ENCODE measurements at regions not wholly inside any gene's neighbourhood (a gene's known extent, or its start where the extent isn't known, plus 50 kb on each side); places are given as distances from the start of the nearest gene placed in this dataset.

DNA sequence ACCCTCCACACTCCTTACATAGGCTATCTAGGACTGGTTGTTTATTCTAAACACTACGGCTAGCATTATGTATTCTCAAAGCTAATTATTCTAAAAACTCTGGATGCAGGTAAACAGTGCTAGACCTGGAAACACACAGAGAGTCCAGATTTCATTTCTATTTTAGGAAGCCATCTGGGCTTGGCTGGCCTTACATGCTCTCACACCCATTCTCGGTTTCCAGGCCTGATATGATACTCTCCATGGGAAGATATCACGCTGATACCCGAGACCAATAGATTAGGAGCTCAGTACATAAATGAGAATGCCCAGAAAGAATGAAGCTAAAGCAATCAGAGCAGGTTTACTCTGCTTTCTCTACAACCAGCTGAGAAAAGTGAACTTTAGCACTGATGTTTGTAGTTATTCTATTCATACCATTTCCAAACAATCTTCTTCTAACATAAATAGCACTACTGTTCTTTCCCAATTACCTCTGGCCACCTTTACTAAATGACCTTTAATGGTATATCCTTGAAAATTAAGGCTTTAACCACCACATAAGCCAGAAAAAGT is 973.3 kb downstream of the PCDH18 start:
- no peak for DNase-seq

DNA sequence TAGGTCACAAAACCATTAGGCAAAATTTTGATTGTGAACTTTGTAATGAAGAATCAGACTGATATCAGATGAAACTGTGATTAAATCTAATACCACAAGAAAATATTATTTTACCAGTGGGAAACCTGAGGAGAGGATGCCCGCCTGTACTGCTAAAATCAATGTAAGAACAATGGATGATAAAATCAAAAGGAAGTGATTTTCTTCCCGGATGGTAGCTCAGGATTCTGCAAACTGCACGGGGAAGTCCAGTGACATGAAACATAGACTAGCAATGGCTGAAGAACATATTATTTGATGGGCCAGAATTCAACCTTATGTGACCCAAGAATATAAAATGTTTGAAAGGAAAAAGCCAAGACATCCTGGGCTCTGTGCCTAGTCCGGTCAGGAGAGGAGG is 974.9 kb downstream of the PCDH18 start:
- no peak for DNase-seq

GRCh38 chr4:136554033-136554432 is 978.3 kb downstream of the PCDH18 start:
- DNase-seq = no peak

GRCh38 chr4:136551753-136552152 is 980.5 kb downstream of the PCDH18 start:
- DNase-seq = no peak

DNA sequence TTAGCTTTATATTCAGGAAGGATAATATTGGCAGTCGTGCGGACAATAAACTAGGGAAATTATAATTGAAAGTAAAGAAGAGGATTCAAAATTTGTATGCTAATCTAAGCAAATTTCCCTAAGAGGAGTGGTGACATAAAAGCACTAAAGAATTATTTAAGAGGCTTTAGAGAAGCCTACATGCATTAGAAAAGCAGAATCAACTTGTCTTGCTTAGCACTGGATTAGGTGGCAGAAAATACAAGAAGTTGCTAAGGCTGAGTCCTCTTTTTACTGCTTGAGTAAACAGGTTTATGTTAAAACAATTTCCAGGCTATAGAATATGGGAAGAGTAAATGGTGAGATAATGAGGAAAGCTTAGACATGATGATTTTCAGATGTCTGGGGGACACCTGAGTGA is 991.5 kb downstream of the PCDH18 start:
- no peak for DNase-seq

GRCh38 chr4:136528131-136528530 is 1004.2 kb downstream of the PCDH18 start:
- no peak for DNase-seq

GRCh38 chr4:136526517-136526916 is 1005.8 kb downstream of the PCDH18 start:
- DNase-seq = no peak

- no peak for DNase-seq
These were observed 1008.3 kb downstream of the PCDH18 start for GRCh38 chr4:136524039-136524438.

- DNase-seq = no peak
These were observed 1015.9 kb downstream of the PCDH18 start for GRCh38 chr4:136516371-136516770.

DNA sequence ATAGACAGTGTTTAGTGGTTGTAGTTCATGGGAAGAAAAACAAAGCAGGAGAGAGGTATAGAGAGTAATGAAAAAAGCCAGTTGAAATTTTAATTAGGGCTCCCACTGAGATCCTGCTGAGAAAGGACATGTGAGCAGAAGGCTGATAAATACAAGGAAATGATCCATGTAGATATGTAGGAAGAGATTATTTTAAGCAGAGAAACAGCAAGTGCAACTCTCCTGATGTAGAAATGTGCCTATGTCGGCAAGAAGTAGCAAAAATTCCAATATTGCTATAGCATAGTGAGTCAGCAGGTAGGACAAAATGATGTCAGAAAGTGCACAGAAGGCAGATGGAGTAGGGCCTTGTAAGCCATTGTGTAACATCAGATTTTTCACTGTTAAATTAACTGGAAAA is 1027.3 kb downstream of the PCDH18 start:
- no peak for DNase-seq

DNA sequence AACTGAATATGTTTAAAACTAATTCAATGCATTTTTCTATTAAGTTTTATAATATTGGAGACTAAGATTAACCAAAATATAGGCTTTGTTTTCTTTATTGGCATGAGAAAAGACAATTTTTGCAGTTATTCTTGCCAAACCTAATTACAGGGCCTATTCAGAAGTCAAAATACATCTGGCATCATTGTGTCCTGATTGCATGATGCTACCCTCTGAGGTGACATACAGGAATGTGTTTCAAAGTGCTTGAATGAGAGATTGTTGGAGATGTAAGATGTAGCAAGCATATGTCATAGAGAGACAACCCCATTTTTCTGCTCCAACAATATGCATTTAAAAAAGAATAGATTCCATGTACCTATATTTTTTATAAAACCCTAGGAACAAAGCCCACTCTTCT is 1036.4 kb downstream of the PCDH18 start:
- no peak for DNase-seq

- DNase-seq = peak in 13 of 58 donors; percentile 1 to 18 (median 2)
These were observed 1037.2 kb downstream of the PCDH18 start for GRCh38 chr4:136495076-136495475.

DNA sequence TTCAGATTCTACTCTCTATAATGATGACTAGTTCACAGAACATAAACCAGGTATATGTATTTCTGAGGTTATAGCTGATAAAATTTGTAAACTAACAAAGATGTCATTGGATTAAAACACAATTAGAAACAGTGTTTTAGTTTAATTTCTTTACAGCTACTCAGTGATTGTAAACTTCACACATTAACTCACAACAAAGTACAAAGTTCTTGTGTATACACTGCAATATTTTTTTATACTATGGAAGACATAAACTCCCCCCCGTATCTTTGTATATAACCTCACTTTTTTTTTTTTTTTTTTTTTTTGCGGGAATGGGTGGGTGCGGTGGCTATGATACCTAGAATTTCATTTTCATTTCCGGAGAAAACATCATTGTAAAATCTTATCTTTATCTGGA is 1043.2 kb downstream of the PCDH18 start:
- DNase-seq = no peak

DNA sequence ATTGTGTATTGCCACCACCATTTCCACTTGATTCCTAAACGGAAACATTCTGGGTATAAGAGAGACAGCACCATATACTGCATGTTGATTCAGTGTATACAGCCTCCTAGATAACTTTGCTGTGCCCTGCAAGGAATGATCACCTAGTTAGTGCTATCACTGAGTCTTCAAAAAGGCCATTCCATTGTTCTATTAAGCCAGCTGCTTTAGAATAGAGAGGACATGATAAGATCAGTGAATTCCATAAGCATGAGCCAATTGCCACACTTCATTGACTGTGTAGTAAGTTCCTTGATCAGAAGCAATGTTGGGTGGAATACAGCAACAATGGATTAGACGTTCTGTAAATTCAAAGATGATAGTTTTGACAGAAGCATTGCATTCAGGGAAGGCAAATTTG is 1047.3 kb downstream of the PCDH18 start:
- DNase-seq = no peak

GRCh38 chr4:136476753-136477152 is 1055.5 kb downstream of the PCDH18 start:
- DNase-seq = no peak

GRCh38 chr4:136471051-136471450 is 1061.2 kb downstream of the PCDH18 start:
- no peak for DNase-seq

GRCh38 chr4:136465691-136466090 is 1066.6 kb downstream of the PCDH18 start:
- no peak for DNase-seq

DNA sequence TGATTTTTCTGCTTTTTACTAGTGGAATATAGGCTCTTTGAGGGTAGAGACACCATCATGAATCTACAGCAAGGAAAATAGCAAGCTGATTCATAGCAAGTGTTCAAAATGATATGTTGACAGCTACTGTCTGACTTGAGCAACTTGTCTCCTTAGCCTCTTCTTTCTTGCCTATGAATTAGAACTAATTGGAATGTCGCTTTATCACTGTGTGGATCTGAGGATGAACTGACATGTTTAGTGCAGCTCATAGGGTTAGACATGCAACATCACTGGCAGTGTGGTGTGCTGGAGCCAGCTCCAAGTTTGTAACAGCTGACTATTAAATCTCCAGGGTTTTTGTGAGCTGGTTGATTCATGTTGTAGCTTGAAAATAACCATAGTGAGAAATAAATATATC is 1068.4 kb downstream of the PCDH18 start:
- no peak for DNase-seq

DNA sequence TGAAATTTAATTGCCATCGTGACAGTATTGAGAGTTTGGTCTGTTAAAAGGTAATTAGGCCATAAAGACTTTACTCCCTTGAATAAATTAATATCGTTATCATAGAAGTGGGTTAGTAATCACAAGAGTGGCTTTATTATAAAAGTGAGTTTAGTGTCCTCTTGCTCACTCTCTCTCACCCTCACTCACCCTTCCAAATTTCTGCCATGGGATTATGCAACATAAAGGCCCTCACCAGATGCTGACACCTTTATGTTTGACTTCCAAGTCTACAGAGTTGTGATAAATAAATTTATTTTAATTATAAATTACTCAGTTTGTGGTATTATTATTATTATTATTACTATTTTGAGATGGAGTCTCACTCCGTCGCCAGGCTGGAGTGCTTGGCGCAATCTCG is 1070.8 kb downstream of the PCDH18 start:
- no peak for DNase-seq

DNA sequence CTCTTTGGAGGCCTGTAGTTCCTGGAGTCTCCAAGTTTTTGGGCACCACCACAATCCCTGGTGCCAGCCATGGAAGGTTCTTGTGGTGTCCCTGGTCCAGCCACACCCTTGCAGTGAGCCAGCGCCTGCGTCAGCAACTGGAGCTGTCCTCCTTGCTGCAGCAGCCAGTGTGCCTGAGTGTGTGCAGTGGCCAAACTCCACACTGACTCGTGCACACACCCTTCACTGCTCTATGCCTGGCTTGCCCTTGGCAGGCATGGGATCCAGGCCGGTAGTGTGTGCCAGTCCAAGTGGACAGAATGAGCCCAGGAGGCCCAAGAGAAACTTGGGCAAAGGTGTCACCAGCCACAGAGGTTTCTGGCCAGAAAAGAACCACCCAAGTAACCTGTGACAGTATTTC is 1074.0 kb downstream of the PCDH18 start:
- no peak for DNase-seq

DNA sequence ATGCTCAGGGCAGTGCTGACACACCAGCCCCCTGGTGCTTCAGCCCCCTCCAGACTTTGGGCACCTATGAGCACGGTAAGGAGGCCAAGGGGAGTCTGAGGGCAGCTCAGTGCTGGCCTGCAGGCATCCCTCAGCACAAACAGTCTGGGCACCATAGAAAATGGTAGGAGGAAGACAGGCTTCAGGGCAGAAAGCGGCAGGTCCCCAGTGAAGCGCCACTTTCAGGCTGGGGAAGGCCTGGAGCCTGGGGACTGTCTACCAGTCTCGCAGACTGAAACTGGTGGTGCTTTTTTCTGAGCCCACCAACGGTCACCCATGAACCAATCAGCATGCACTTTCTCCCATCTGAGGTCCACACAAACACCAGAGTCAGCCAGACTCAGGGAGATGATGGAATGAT is 1074.7 kb downstream of the PCDH18 start:
- DNase-seq = no peak

DNA sequence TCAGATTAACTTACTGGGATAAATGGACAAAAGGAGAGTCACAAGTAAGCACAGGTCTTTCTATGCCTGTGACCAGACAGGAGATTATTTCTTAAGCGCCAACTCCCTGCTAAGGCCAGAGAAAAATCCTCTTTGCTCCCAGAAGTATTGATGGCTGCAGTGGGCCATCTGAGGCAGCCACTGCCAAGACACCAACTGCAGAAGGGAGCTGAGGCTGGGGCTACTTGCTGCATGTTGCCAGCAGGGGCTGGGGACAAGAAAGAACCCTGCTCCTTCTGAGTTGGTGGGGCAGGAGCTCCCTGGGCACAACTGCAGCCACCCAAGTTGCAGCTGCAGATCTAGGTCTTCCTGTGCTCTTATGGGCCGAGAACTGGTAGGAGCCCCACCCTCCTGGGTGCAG is 1075.3 kb downstream of the PCDH18 start:
- DNase-seq = no peak

- no peak for DNase-seq
These were observed 1089.3 kb downstream of the PCDH18 start for GRCh38 chr4:136443006-136443405.

GRCh38 chr4:136442447-136442846 is 1089.8 kb downstream of the PCDH18 start:
- DNase-seq = no peak

All from anterior cingulate cortex (tissue), 58 donors.